ENCODE measurements at regions not wholly inside any gene's neighbourhood (a gene's known extent, or its start where the extent isn't known, plus 50 kb on each side); places are given as distances from the start of the nearest gene placed in this dataset.
"Not testable (repeated sequence)": the region's sequence is repeated elsewhere in the genome, so short reads cannot be mapped to it uniquely, and the experiment has no call there.

DNA sequence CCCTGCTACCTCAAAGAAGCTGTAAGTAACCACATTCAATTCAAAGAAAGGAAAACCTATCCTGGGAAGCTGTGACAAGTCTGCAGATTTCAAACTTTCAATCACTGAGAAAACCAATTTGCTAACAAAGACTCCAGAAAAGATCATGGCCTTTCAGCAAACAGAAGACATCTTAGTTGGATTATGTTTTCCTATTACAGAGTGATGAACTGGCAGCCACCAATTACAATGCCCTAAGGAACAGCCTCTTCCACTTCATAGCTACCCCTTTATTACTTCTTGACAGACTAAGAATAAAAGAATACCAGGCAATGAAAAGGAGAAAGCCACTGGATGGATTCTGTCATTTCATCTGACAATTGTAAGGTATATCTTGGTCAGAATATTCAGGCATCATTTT, 128.2 kb upstream of the RASEF start:
- Histone ChIP-seq H3K27ac (ENCODE audit: low read depth, low read length) (no peak overlapping the region), H3K36me3 (ENCODE audit: control insufficient read depth, insufficient read depth, low read length) (no peaks in the 10 kb centered on the region), H3K9me3 (ENCODE audit: control insufficient read depth, insufficient read depth, low read depth, low read length) (no peaks in the 10 kb centered on the region), H3K4me1 (ENCODE audit: control insufficient read depth, insufficient read depth, low read length) (peaks cover 3% of the 10 kb centered on the region), H3K9ac (ENCODE audit: low read length) (no peak overlapping the region), H3K4me3 (ENCODE audit: low read depth, low read length) (no peak overlapping the region), H3K27me3 (ENCODE audit: control insufficient read depth, insufficient read depth, low read length) (no peaks in the 10 kb centered on the region)

DNA sequence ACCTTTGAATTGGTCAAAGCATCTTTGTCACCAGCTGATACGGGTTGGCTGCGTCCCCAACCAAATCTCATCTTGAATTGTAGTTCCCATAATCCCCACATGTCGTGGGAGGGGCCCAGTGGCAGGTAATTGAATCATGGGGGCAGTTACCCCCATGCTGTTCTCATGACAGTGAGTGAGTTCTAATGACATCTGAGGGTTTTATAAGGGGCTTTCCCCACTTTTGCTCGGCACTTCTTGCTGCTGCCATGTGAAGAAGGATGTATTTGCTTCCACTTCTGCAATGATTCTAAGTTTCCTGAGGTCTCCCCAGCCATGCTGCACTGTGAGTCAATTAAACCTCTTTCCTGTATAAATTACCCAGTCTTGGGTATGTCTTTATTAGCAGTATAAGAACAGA, 126.1 kb upstream of the RASEF start:
- H3K36me3 ChIP-seq (ENCODE audit: control insufficient read depth, insufficient read depth, low read length); H3K27ac ChIP-seq (ENCODE audit: low read depth, low read length); H3K9me3 ChIP-seq (ENCODE audit: control insufficient read depth, insufficient read depth, low read depth, low read length); H3K4me3 ChIP-seq (ENCODE audit: low read depth, low read length); H3K27me3 ChIP-seq (ENCODE audit: control insufficient read depth, insufficient read depth, low read length); H3K9ac ChIP-seq (ENCODE audit: low read length): not testable (repeated sequence)
- H3K4me1 ChIP-seq (ENCODE audit: control insufficient read depth, insufficient read depth, low read length) = peaks cover 12% of the 10 kb centered on the region

DNA sequence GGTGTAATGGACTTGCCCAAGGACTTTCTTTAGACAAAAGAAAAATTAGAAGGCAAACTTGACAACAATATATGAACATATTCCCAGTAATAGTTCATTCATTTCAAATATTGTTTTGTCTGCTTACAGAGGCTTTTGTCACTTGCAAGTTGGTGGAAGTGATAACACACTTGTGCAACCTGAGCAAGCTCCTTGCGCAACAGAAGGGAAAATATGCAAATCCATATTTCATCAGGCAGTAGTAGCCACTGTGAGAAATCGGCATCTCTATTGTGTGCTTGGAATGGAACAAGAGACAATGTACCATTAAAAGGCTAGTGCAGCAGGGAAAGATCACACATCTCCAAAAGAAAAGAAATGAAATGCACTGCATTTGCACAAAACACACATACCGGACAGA, 125.3 kb upstream of the RASEF start:
- no peak overlapping the region for H3K4me3 ChIP-seq (ENCODE audit: low read depth, low read length)
- H3K36me3 ChIP-seq (ENCODE audit: control insufficient read depth, insufficient read depth, low read length) = no peaks in the 10 kb centered on the region
- no peak overlapping the region for H3K27ac ChIP-seq (ENCODE audit: low read depth, low read length)
- no peaks in the 10 kb centered on the region for H3K27me3 ChIP-seq (ENCODE audit: control insufficient read depth, insufficient read depth, low read length)
- no peaks in the 10 kb centered on the region for H3K9me3 ChIP-seq (ENCODE audit: control insufficient read depth, insufficient read depth, low read depth, low read length)
- no peak overlapping the region for H3K9ac ChIP-seq (ENCODE audit: low read length)
- H3K4me1 ChIP-seq (ENCODE audit: control insufficient read depth, insufficient read depth, low read length) = peaks cover 12% of the 10 kb centered on the region

DNA sequence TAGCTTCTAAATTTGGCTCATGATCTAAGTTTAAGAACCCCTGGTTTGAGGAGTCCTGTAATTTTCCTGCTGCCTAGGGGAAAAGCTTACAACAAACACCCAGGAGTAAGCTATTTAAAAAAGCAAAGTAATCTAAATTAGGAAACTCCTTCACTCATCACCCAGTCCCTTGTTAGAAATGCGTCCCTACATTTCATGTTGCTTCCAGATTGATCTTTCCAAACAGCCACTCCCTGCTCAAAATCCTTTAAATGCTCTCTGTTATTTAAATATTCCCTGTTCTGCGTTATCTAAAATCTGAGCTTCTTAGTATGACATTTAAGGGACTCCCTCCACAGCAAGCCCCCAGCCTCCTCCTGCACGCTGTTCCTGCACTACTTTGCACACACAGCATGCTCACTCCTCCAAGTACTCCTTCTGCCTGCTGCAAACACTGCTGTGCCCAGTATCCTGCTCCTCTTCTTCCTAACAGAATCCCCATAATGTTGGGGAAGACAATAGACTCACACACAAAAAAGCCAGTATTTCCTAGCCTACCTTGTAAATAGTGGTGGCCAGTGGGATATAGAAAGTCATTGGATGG, 123.3 kb upstream of the RASEF start:
- H3K4me1 ChIP-seq (ENCODE audit: control insufficient read depth, insufficient read depth, low read length) = peaks cover 12% of the 10 kb centered on the region
- no peak overlapping the region for H3K9ac ChIP-seq (ENCODE audit: low read length)
- H3K36me3 ChIP-seq (ENCODE audit: control insufficient read depth, insufficient read depth, low read length) = no peaks in the 10 kb centered on the region
- no peak overlapping the region for H3K27ac ChIP-seq (ENCODE audit: low read depth, low read length)
- H3K27me3 ChIP-seq (ENCODE audit: control insufficient read depth, insufficient read depth, low read length) = no peaks in the 10 kb centered on the region
- no peaks in the 10 kb centered on the region for H3K9me3 ChIP-seq (ENCODE audit: control insufficient read depth, insufficient read depth, low read depth, low read length)
- peak overlapping the region; percentile 15; the same call in 1 of the 2 replicates for H3K4me3 ChIP-seq (ENCODE audit: low read depth, low read length)

DNA sequence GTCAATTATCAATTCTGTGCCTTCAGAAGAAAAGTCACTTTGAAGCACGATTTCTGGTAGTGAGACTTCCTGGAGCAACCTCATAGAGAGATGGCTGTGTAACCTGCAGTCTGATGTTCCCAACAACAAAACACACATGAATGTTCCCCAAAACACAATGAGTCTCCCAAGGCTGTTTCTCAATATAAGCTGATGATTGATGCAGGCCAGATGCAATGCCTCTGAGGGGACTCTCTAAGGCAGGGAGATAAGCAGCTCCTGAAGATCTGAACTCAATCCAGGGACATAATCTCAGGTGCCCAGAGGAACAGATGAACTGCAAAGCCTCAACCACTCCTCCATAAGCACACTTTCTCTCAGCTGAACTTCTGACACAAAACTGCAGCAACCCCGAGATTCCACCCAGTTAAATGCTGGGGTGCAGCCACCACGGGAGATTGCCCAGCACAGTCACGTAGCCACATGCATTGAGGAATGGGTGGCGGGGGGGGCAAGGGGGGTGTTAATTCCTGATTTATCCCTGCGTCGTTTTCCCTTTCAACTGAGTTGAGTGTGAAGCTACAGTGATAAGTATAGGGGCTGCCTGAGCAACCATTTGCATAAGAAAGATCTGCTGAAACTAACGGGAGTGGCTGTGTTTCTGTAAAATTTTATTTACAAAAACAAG, 122.7 kb upstream of the RASEF start:
- Histone ChIP-seq H3K27ac (ENCODE audit: low read depth, low read length) (no peak overlapping the region), H3K4me1 (ENCODE audit: control insufficient read depth, insufficient read depth, low read length) (peaks cover 12% of the 10 kb centered on the region), H3K27me3 (ENCODE audit: control insufficient read depth, insufficient read depth, low read length) (no peaks in the 10 kb centered on the region), H3K9ac (ENCODE audit: low read length) (no peak overlapping the region), H3K9me3 (ENCODE audit: control insufficient read depth, insufficient read depth, low read depth, low read length) (no peaks in the 10 kb centered on the region), H3K4me3 (ENCODE audit: low read depth, low read length) (peak overlapping the region; percentile 15; the same call in 1 of the 2 replicates), H3K36me3 (ENCODE audit: control insufficient read depth, insufficient read depth, low read length) (no peaks in the 10 kb centered on the region)

DNA sequence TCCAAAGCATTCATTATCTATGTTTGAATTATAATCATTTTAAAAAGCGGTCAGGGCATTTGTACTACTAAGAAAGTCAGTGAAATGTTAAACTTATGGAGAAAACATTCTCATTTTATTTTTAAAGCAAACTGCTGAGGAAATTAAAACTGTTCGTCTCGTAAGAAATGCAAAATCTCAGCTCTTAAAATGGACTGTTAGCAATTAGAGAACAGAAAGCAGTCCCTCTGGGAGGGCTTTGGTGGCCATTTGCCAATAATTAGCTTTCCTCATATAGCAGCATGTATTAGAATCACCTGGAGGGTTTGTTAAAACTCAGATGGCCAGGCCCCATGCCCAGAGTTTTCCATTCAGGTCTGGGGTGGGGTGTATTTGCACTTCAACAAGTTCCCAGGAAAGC, 120.7 kb upstream of the RASEF start:
- H3K9ac ChIP-seq (ENCODE audit: low read length) = no peak overlapping the region
- H3K27me3 ChIP-seq (ENCODE audit: control insufficient read depth, insufficient read depth, low read length) = no peaks in the 10 kb centered on the region
- H3K36me3 ChIP-seq (ENCODE audit: control insufficient read depth, insufficient read depth, low read length) = no peaks in the 10 kb centered on the region
- H3K4me3 ChIP-seq (ENCODE audit: low read depth, low read length) = no peak overlapping the region
- H3K4me1 ChIP-seq (ENCODE audit: control insufficient read depth, insufficient read depth, low read length) = peaks cover 12% of the 10 kb centered on the region
- H3K9me3 ChIP-seq (ENCODE audit: control insufficient read depth, insufficient read depth, low read depth, low read length) = no peaks in the 10 kb centered on the region
- no peak overlapping the region for H3K27ac ChIP-seq (ENCODE audit: low read depth, low read length)

DNA sequence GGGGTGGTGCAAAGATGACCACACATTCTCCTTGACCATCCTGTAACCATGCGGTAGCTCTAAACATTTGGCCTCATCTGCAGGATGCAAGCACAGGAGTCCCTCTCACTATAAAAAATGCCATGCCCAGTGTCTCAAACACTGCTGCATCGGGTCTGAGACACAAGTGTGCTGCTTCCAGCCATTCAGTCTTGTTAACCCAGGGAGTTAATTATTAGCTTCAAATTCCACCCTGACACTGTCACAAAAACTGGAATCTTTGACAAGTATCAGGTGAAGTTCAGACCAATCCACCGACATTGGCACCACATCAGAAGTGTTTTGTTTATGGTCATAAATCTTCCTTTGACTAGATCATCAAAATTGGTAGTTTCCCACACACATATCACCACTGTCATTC, 119.1 kb upstream of the RASEF start:
- H3K4me3 ChIP-seq (ENCODE audit: low read depth, low read length) = no peak overlapping the region
- H3K27ac ChIP-seq (ENCODE audit: low read depth, low read length) = no peak overlapping the region
- no peaks in the 10 kb centered on the region for H3K36me3 ChIP-seq (ENCODE audit: control insufficient read depth, insufficient read depth, low read length)

DNA sequence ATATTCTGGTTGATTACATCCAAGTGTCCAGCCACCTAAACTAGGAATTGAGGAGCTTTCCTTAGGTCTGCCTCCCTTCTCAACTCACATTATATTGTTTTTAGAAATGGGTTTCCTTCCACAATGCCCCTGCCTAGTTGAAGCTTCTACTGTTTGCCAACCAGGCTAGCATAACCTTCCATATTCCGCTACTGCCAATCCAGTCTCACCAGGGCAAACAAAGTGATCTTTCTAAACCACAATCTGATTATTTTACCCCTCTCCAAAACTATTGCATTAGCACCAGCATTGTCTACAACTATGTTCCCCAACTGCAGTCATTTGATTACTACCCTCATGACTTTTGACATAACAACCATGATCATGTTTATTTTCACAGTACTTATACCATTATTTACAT, 115.8 kb upstream of the RASEF start:
- no peak overlapping the region for H3K27ac ChIP-seq (ENCODE audit: low read depth, low read length)

More for the DNA sequence above, 119.1 kb upstream of the RASEF start:
- no peaks in the 10 kb centered on the region for H3K9me3 ChIP-seq (ENCODE audit: control insufficient read depth, insufficient read depth, low read depth, low read length)
- peaks cover 12% of the 10 kb centered on the region for H3K4me1 ChIP-seq (ENCODE audit: control insufficient read depth, insufficient read depth, low read length)
- H3K27me3 ChIP-seq (ENCODE audit: control insufficient read depth, insufficient read depth, low read length) = no peaks in the 10 kb centered on the region
- no peak overlapping the region for H3K9ac ChIP-seq (ENCODE audit: low read length)

DNA sequence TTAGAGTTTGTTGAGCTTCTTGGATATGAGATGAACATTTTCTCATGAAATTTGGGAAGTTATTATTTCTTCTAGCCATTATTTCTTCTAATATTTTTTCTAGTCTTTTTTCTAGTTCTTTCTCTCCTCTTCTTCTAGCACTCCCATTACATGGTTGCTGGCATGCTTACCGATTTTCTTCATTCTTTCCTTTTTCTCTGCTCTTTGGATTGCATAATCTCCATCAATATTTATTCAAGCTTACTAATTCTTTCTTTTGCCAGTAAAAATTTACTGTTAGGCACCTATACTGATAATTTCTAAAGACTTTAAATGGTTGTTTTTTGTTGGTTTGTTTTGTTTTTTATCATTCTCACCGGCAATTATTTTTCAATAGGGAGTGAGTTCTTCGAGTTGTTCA, 114.8 kb upstream of the RASEF start:
- Histone ChIP-seq H3K27ac (ENCODE audit: low read depth, low read length) (no peak overlapping the region), H3K36me3 (ENCODE audit: control insufficient read depth, insufficient read depth, low read length) (no peaks in the 10 kb centered on the region), H3K4me3 (ENCODE audit: low read depth, low read length) (no peak overlapping the region), H3K9me3 (ENCODE audit: control insufficient read depth, insufficient read depth, low read depth, low read length) (0 out of 2 replicates have a peak, but pooled peaks cover 3% of the 10 kb centered on the region), H3K27me3 (ENCODE audit: control insufficient read depth, insufficient read depth, low read length) (no peaks in the 10 kb centered on the region), H3K4me1 (ENCODE audit: control insufficient read depth, insufficient read depth, low read length) (no peaks in the 10 kb centered on the region), H3K9ac (ENCODE audit: low read length) (no peak overlapping the region)

More for the DNA sequence above, 115.8 kb upstream of the RASEF start:
- no peak overlapping the region for H3K9ac ChIP-seq (ENCODE audit: low read length)
- H3K4me3 ChIP-seq (ENCODE audit: low read depth, low read length) = no peak overlapping the region
- H3K27me3 ChIP-seq (ENCODE audit: control insufficient read depth, insufficient read depth, low read length) = no peaks in the 10 kb centered on the region
- 0 out of 2 replicates have a peak, but pooled peaks cover 3% of the 10 kb centered on the region for H3K9me3 ChIP-seq (ENCODE audit: control insufficient read depth, insufficient read depth, low read depth, low read length)
- no peaks in the 10 kb centered on the region for H3K4me1 ChIP-seq (ENCODE audit: control insufficient read depth, insufficient read depth, low read length)
- no peaks in the 10 kb centered on the region for H3K36me3 ChIP-seq (ENCODE audit: control insufficient read depth, insufficient read depth, low read length)

DNA sequence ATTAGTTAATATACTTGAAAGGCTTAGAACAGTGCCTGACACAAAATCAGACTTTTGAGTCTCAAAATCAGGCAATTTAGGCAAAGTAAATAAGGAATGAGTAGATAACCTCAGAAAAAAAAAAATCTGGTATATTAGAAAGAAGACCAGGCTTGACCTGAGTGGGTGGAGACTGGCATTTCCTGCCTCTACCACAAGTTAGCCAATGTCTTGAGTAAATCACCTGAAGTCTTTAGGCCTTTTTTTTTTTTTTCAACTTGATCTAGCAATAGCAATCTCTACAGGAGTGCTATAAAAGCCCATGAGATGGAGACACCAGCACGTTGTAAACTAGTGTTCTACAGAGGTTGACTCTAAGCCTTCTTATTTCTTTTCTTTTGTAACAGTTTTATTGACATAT, 104.2 kb upstream of the RASEF start:
- Histone ChIP-seq H3K27ac (ENCODE audit: low read depth, low read length) (no peak overlapping the region), H3K4me3 (ENCODE audit: low read depth, low read length) (no peak overlapping the region), H3K4me1 (ENCODE audit: control insufficient read depth, insufficient read depth, low read length) (no peaks in the 10 kb centered on the region), H3K36me3 (ENCODE audit: control insufficient read depth, insufficient read depth, low read length) (no peaks in the 10 kb centered on the region), H3K9me3 (ENCODE audit: control insufficient read depth, insufficient read depth, low read depth, low read length) (peaks cover 8% of the 10 kb centered on the region; the same call in 1 of the 2 replicates), H3K9ac (ENCODE audit: low read length) (no peak overlapping the region), H3K27me3 (ENCODE audit: control insufficient read depth, insufficient read depth, low read length) (no peaks in the 10 kb centered on the region)

DNA sequence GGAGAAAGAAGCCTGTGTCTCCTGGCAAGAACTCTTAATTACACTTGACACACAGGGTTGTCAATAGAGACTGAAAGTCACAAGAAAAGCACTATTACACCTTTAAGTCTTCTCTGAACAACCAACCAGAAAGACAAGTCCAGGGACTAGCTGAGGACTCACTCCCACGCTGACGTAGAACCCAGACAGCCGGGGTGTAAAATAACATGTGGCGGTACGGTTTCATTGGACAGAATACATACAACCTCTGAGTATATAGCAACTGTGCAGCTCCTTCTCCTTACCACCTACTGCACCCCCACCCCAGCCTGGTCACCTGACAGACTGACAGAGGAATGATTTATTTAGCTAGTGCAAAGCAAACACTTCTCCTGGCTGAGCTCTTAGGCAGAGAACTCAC, 103.4 kb upstream of the RASEF start:
- Histone ChIP-seq H3K36me3 (ENCODE audit: control insufficient read depth, insufficient read depth, low read length) (no peaks in the 10 kb centered on the region), H3K4me3 (ENCODE audit: low read depth, low read length) (no peak overlapping the region), H3K4me1 (ENCODE audit: control insufficient read depth, insufficient read depth, low read length) (no peaks in the 10 kb centered on the region), H3K9ac (ENCODE audit: low read length) (no peak overlapping the region), H3K27ac (ENCODE audit: low read depth, low read length) (no peak overlapping the region), H3K9me3 (ENCODE audit: control insufficient read depth, insufficient read depth, low read depth, low read length) (peaks cover 8% of the 10 kb centered on the region; the same call in 1 of the 2 replicates), H3K27me3 (ENCODE audit: control insufficient read depth, insufficient read depth, low read length) (no peaks in the 10 kb centered on the region)

Data from HUES6 (cell line).